GM12873 (cell line): ENCODE measurements at regions not wholly inside any gene's neighbourhood (a gene's known extent, or its start where the extent isn't known, plus 50 kb on each side); places are given as distances from the start of the nearest gene placed in this dataset.

Experiments used
- CTCF ChIP-seq: IDR thresholded peaks from 2 replicates; pipeline ENCODE4 v1.5.1; 2012; ENCODE audit warnings: low read depth, mild to moderate bottlenecking, moderate library complexity, low read length, control low read depth; ENCODE audit not compliant: insufficient read depth; ENCODE audit errors: missing control alignments

GRCh38 chr2:154537024-154537423 lies 161.5 kb upstream of the KCNJ3 start:
- TF ChIP-seq CTCF = no peak

- TF ChIP-seq CTCF = no peak
Measured at GRCh38 chr2:154537843-154538450, 160.5 kb upstream of the KCNJ3 start.

GRCh38 chr2:154546341-154546740 lies 152.2 kb upstream of the KCNJ3 start:
- TF ChIP-seq CTCF = no peak

GRCh38 chr2:154549869-154550268 lies 148.6 kb upstream of the KCNJ3 start:
- no peak for TF ChIP-seq CTCF

GRCh38 chr2:154551649-154552048 lies 146.8 kb upstream of the KCNJ3 start:
- no peak for TF ChIP-seq CTCF

- TF ChIP-seq CTCF = no peak
Measured at GRCh38 chr2:154554046-154554445, 144.4 kb upstream of the KCNJ3 start.

GRCh38 chr2:154555710-154556109 lies 142.8 kb upstream of the KCNJ3 start:
- TF ChIP-seq CTCF = no peak
